ENCODE measurements at regions not wholly inside any gene's neighbourhood (a gene's known extent, or its start where the extent isn't known, plus 50 kb on each side); places are given as distances from the start of the nearest gene placed in this dataset.

GRCh38 chr7:17507717-17508116, 209.3 kb downstream of the AHR start:
- DNase-seq = no peak
- intact Hi-C loops (cut with DNase I) = no loop called here

GRCh38 chr7:17512181-17512675, 213.8 kb downstream of the AHR start:
- intact Hi-C loops (cut with DNase I) = no loop called here
- DNase-seq = no peak

- DNase-seq = no peak
- intact Hi-C loops (cut with DNase I) = no loop called here
Measured at GRCh38 chr7:17516771-17517170, 218.3 kb downstream of the AHR start.

GRCh38 chr7:17520941-17521340, 222.5 kb downstream of the AHR start:
- DNase-seq = no peak
- intact Hi-C loops (cut with DNase I) = no loop called here

GRCh38 chr7:17521437-17521836, 223.0 kb downstream of the AHR start:
- DNase-seq = no peak
- intact Hi-C loops (cut with DNase I) = no loop called here

GRCh38 chr7:17523813-17524739, 225.6 kb downstream of the AHR start:
- intact Hi-C loops (cut with DNase I) = no loop called here
- no peak for DNase-seq

- DNase-seq = no peak
- intact Hi-C loops (cut with DNase I) = no loop called here
Measured at GRCh38 chr7:17524746-17525145, 226.3 kb downstream of the AHR start.

GRCh38 chr7:17526621-17527020, 228.2 kb downstream of the AHR start:
- intact Hi-C loops (cut with DNase I) = no loop called here
- no peak for DNase-seq

GRCh38 chr7:17528636-17529035, 230.2 kb downstream of the AHR start:
- intact Hi-C loops (cut with DNase I) = no loop called here
- DNase-seq = no peak

GRCh38 chr7:17530244-17530643, 231.8 kb downstream of the AHR start:
- no peak for DNase-seq
- intact Hi-C loops (cut with DNase I) = loop anchor here (2.0 kb wide), 1 partner anchor 547 kb away; no protein-coding TSS in a partner anchor

- intact Hi-C loops (cut with DNase I) = loop anchor here (2.0 kb wide), 1 partner anchor 548 kb away; no protein-coding TSS in a partner anchor
- DNase-seq = no peak
Measured at GRCh38 chr7:17530741-17531421, 232.4 kb downstream of the AHR start.

- no peak for DNase-seq
- intact Hi-C loops (cut with DNase I) = no loop called here
Measured at GRCh38 chr7:17532861-17533404, 234.5 kb downstream of the AHR start.

GRCh38 chr7:17534348-17534747, 235.9 kb downstream of the AHR start:
- intact Hi-C loops (cut with DNase I) = no loop called here
- no peak for DNase-seq

GRCh38 chr7:17535776-17536175, 237.3 kb downstream of the AHR start:
- no peak for DNase-seq
- intact Hi-C loops (cut with DNase I) = no loop called here

- DNase-seq = no peak
- intact Hi-C loops (cut with DNase I) = no loop called here
Measured at GRCh38 chr7:17544401-17544800, 245.9 kb downstream of the AHR start.

- intact Hi-C loops (cut with DNase I) = no loop called here
- DNase-seq = no peak
Measured at GRCh38 chr7:17545348-17545747, 246.9 kb downstream of the AHR start.

GRCh38 chr7:17546189-17546588, 247.7 kb downstream of the AHR start:
- intact Hi-C loops (cut with DNase I) = no loop called here
- no peak for DNase-seq

- DNase-seq = no peak
- intact Hi-C loops (cut with DNase I) = no loop called here
Measured at GRCh38 chr7:17546592-17546991, 248.1 kb downstream of the AHR start.

GRCh38 chr7:17548014-17548653, 249.7 kb downstream of the AHR start:
- intact Hi-C loops (cut with DNase I) = no loop called here
- no peak for DNase-seq

GRCh38 chr7:17549406-17549805, 251.0 kb downstream of the AHR start:
- intact Hi-C loops (cut with DNase I) = no loop called here
- no peak for DNase-seq

- intact Hi-C loops (cut with DNase I) = no loop called here
Measured at GRCh38 chr7:17552373-17552772, 253.9 kb downstream of the AHR start.

More at GRCh38 chr7:17552373-17552772, 253.9 kb downstream of the AHR start:
- peak in 1 of 10 donors; percentile 70 for DNase-seq

All from posterior cingulate gyrus (tissue), 11 donors.